HEK293 (cell line): ENCODE measurements at regions not wholly inside any gene's neighbourhood (a gene's known extent, or its start where the extent isn't known, plus 50 kb on each side); places are given as distances from the start of the nearest gene placed in this dataset.

ENCODE experiments used
- CTCF ChIP-seq: fragments of 450-650 bp; formaldehyde crosslinking; IDR thresholded peaks from 2 replicates; pipeline ENCODE4 v1.5.1; 2016; ENCODE audit warnings: missing biosample characterization, missing genetic modification characterization
- KLF9 ChIP-seq: fragments of 450-650 bp; formaldehyde crosslinking; IDR thresholded peaks from 2 replicates; pipeline ENCODE4 v1.5.1; 2016; ENCODE audit warnings: missing biosample characterization, missing genetic modification characterization, low read depth
- MYNN ChIP-seq: fragments of 450-650 bp; formaldehyde crosslinking; IDR thresholded peaks from 2 replicates; pipeline ENCODE4 v1.5.1; 2016; ENCODE audit warnings: missing biosample characterization, missing genetic modification characterization, borderline replicate concordance
- PATZ1 ChIP-seq: fragments of 450-650 bp; formaldehyde crosslinking; IDR thresholded peaks from 2 replicates; pipeline ENCODE4 v1.5.1; 2016; ENCODE audit warnings: missing biosample characterization, missing genetic modification characterization
- PBX3 ChIP-seq: sonication (generic); formaldehyde crosslinking; IDR thresholded peaks from 2 replicates; pipeline ENCODE4 v1.8.1; 2022; ENCODE audit warnings: mild to moderate bottlenecking, moderate library complexity, missing genetic modification reagents
- ZBTB20 ChIP-seq: fragments of 450-650 bp; formaldehyde crosslinking; IDR thresholded peaks from 2 replicates; pipeline ENCODE4 v1.5.1; 2016; ENCODE audit warnings: missing biosample characterization, missing genetic modification characterization
- ZBTB44 ChIP-seq: fragments of 450-650 bp; IDR thresholded peaks from 2 replicates; pipeline ENCODE4 v1.5.1; 2018; ENCODE audit warnings: missing biosample characterization, mild to moderate bottlenecking, missing genetic modification characterization
- ZNF280C ChIP-seq: fragments of 450-650 bp; formaldehyde crosslinking; IDR thresholded peaks from 2 replicates; pipeline ENCODE4 v1.5.1; 2016; ENCODE audit warnings: missing biosample characterization, missing genetic modification characterization
- ZNF292 ChIP-seq: fragments of 450-650 bp; formaldehyde crosslinking; IDR thresholded peaks from 2 replicates; pipeline ENCODE4 v1.5.1; 2016; ENCODE audit warnings: low read depth, missing biosample characterization, missing genetic modification characterization, borderline replicate concordance
- ZNF449 ChIP-seq: fragments of 450-650 bp; formaldehyde crosslinking; IDR thresholded peaks from 2 replicates; pipeline ENCODE4 v1.5.1; 2017; ENCODE audit warnings: missing biosample characterization, mild to moderate bottlenecking, missing genetic modification characterization, moderate library complexity
- ZNF544 ChIP-seq: fragments of 450-650 bp; formaldehyde crosslinking; IDR thresholded peaks from 2 replicates; pipeline ENCODE4 v1.5.0; 2017; ENCODE audit warnings: missing biosample characterization, missing genetic modification characterization
- ZNF830 ChIP-seq: fragments of 450-650 bp; IDR thresholded peaks from 2 replicates; pipeline ENCODE4 v1.5.0; 2018; ENCODE audit warnings: missing biosample characterization, missing genetic modification characterization, low read depth, mild to moderate bottlenecking, moderate library complexity

- TF ChIP-seq CTCF (tag by site-specific recombination), result no peak
- no peak for TF ChIP-seq MYNN (tag by site-specific recombination)
- no peak for TF ChIP-seq PATZ1 (tag by site-specific recombination)
- TF ChIP-seq ZNF449 (tag by site-specific recombination), result no peak
- TF ChIP-seq ZNF544 (tag by site-specific recombination), result no peak
- TF ChIP-seq ZBTB44, result no peak
- TF ChIP-seq ZNF280C (tag by site-specific recombination), result no peak
- TF ChIP-seq ZNF830, result no peak
- TF ChIP-seq PBX3 (CRISPR knock-in tag), result no peak
- TF ChIP-seq KLF9 (tag by site-specific recombination), result no peak
- TF ChIP-seq ZBTB20, result no peak
- TF ChIP-seq ZNF292 (tag by site-specific recombination), result no peak
These were observed 167.3 kb upstream of the SPRY1 start for GRCh38 chr4:123229286-123229685.
